ENCODE measurements at regions not wholly inside any gene's neighbourhood (a gene's known extent, or its start where the extent isn't known, plus 50 kb on each side); places are given as distances from the start of the nearest gene placed in this dataset.

GRCh38 chr6:12649325-12649724 lies 67.2 kb upstream of the PHACTR1 start:
- Histone ChIP-seq H3K27ac (no peak overlapping the region), H3K4me3 (no peak overlapping the region), H3K4me1 (no peaks in the 10 kb centered on the region), H3K27me3 (no peaks in the 10 kb centered on the region), H3K36me3 (no peaks in the 10 kb centered on the region), H3K9me3 (peaks cover 5% of the 10 kb centered on the region in 2 donors)
- no peak for DNase-seq (ENCODE audit: low spot score in 2 of 2)
- intact Hi-C loops (cut with DNase I; ENCODE audit: low total_unique reads) = no loop called here
- TF ChIP-seq POLR2AphosphoS5 (IDR thresholded peaks at IDR 0.05) (no peak), POLR2A (IDR thresholded peaks at IDR 0.05) (no peak), CTCF (IDR thresholded peaks at IDR 0.05) (no peak)

- TF ChIP-seq POLR2AphosphoS5 (IDR thresholded peaks at IDR 0.05) (no peak), POLR2A (IDR thresholded peaks at IDR 0.05) (no peak), CTCF (IDR thresholded peaks at IDR 0.05) (no peak)
- no peak overlapping the region for H3K27ac ChIP-seq
- intact Hi-C loops (cut with DNase I; ENCODE audit: low total_unique reads) = no loop called here
- H3K27me3 ChIP-seq = no peaks in the 10 kb centered on the region
- no peaks in the 10 kb centered on the region for H3K36me3 ChIP-seq
- DNase-seq (ENCODE audit: low spot score in 2 of 2) = no peak
- peaks cover 5% of the 10 kb centered on the region in 2 donors for H3K9me3 ChIP-seq
- no peak overlapping the region for H3K4me3 ChIP-seq
- H3K4me1 ChIP-seq = no peaks in the 10 kb centered on the region
These were observed 63.1 kb upstream of the PHACTR1 start for GRCh38 chr6:12653486-12653885.

- H3K36me3 ChIP-seq = no peaks in the 10 kb centered on the region
- H3K4me1 ChIP-seq = no peaks in the 10 kb centered on the region
- H3K9me3 ChIP-seq = peaks cover 5% of the 10 kb centered on the region in 2 donors
- no peak for DNase-seq (ENCODE audit: low spot score in 2 of 2)
- TF ChIP-seq POLR2AphosphoS5 (IDR thresholded peaks at IDR 0.05) (no peak), POLR2A (IDR thresholded peaks at IDR 0.05) (no peak), CTCF (IDR thresholded peaks at IDR 0.05) (no peak)
- H3K27ac ChIP-seq = no peak overlapping the region
- H3K27me3 ChIP-seq = no peaks in the 10 kb centered on the region
- H3K4me3 ChIP-seq = no peak overlapping the region
- intact Hi-C loops (cut with DNase I; ENCODE audit: low total_unique reads) = no loop called here
These were observed 62.5 kb upstream of the PHACTR1 start for GRCh38 chr6:12654107-12654506.

DNA sequence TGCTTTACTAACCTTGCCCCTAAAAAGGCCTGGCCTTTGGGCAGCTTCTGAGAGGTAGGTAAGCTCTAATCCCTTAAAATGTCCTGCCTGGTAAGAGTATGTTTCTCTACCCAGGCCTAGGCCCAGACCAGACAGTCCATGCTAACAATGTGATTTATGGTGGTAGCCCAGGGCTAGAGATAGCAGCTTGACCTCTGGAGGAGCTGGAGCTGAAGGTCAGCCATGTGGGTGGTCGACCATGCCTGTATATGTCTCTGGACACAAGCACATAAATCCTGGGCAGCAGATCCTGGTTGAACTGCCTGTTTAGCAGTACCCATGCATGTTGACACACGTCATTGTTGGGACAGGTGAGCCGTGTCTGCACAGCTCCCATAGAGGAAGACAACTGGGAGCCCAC lies 62.1 kb upstream of the PHACTR1 start:
- Histone ChIP-seq H3K36me3 (no peaks in the 10 kb centered on the region), H3K9me3 (peaks cover under 1 to 3% of the 10 kb centered on the region in 2 donors), H3K27me3 (no peaks in the 10 kb centered on the region), H3K4me1 (no peaks in the 10 kb centered on the region), H3K27ac (no peak overlapping the region), H3K4me3 (no peak overlapping the region)
- DNase-seq (ENCODE audit: low spot score in 2 of 2) = no peak
- TF ChIP-seq CTCF (IDR thresholded peaks at IDR 0.05) (no peak), POLR2AphosphoS5 (IDR thresholded peaks at IDR 0.05) (no peak), POLR2A (IDR thresholded peaks at IDR 0.05) (no peak)
- intact Hi-C loops (cut with DNase I; ENCODE audit: low total_unique reads) = no loop called here

GRCh38 chr6:12656906-12657305 lies 59.7 kb upstream of the PHACTR1 start:
- no peaks in the 10 kb centered on the region for H3K36me3 ChIP-seq

More at GRCh38 chr6:12656906-12657305, 59.7 kb upstream of the PHACTR1 start:
- TF ChIP-seq POLR2AphosphoS5 (IDR thresholded peaks at IDR 0.05) = no peak
- TF ChIP-seq CTCF (IDR thresholded peaks at IDR 0.05) = no peak
- no peak for TF ChIP-seq POLR2A (IDR thresholded peaks at IDR 0.05)
- H3K9me3 ChIP-seq = no peaks in the 10 kb centered on the region
- H3K4me1 ChIP-seq = no peaks in the 10 kb centered on the region
- no peak for DNase-seq (ENCODE audit: low spot score in 2 of 2)
- peaks cover 0 to 7% of the 10 kb centered on the region in 2 donors for H3K27me3 ChIP-seq
- H3K4me3 ChIP-seq = no peak overlapping the region
- intact Hi-C loops (cut with DNase I; ENCODE audit: low total_unique reads) = no loop called here
- H3K27ac ChIP-seq = no peak overlapping the region

Measured in breast epithelium (tissue), 4 donors.